ENCODE measurements at regions not wholly inside any gene's neighbourhood (a gene's known extent, or its start where the extent isn't known, plus 50 kb on each side); places are given as distances from the start of the nearest gene placed in this dataset.

DNA sequence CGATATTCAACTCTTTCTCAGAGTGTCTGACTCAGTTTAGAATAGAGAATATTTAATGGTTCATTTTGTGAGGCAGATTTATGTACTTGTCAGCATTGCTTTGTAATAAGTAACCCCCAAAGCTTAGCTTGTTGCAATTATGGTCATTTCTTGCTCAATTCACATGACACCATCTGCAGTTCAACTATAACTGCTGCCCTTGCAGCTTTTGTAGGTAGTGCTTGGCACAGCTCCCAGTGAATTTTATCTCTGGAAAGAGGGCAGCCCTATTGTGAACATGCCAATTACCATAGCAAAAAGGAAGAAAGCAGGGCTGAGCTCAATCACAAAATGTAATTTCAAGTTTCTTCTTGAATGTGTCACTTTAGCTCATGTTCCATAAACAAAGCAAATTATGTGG, 1587.7 kb upstream of the ACO1 start:
- TF ChIP-seq POLR2A (IDR thresholded peaks at IDR 0.05; ENCODE audit: low read length), result no peak
- no peak for TF ChIP-seq GATA1 (IDR thresholded peaks at IDR 0.05; ENCODE audit: low read depth, low read length)
- DNase-seq, result no peak

DNA sequence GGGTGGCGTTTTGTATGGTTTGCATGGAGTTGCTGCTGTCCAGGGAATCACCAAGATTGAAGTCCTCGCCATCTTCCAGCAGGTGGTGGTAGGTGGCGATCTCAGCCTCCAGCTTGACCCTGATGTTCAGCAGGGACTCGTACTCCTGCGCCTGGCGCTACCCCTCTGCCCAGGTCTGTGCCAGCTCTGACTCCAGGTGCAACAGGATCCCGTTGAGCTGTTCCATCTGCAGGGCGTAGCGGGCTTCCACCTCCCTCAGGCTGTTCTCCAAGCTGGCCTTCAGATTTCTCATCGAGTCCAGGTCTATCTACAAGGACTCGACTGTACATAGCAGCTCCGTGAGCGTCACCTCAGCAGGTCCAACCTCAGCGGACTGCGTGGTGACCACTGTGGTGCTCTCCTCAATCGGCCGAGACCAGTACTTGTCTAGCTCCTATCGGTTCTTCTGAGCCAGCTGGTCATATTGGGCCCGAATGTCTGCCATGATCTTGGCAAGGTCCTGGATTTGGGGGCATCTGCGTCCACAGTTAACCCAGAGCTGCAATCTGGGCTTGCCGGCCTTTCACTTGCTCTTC, 1584.8 kb upstream of the ACO1 start:
- TF ChIP-seq POLR2A (IDR thresholded peaks at IDR 0.05; ENCODE audit: low read length) (no peak), GATA1 (IDR thresholded peaks at IDR 0.05; ENCODE audit: low read depth, low read length) (no peak)
- DNase-seq, result no peak

DNA sequence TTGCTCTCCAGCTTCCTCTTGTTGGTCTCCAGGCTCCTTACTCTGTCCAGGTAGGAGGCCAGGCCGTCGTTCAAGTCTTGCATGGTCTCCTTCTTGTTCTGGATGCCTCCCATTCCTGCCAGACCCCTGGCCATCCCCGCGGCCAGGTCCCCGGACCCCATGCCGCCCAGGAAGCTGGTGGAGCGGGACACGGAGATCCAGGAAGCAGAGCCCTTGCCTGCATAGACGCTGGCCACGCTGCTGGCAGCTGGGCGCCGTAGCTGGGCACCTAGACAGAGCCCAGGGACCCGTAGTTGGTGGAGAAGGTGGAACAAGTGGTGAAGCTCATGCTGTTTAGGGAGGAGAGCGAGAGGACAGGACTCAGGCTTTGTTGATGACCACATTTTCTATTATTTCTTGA, 1584.0 kb upstream of the ACO1 start:
- TF ChIP-seq POLR2A (IDR thresholded peaks at IDR 0.05; ENCODE audit: low read length) (no peak), GATA1 (IDR thresholded peaks at IDR 0.05; ENCODE audit: low read depth, low read length) (no peak)
- DNase-seq, result no peak

DNA sequence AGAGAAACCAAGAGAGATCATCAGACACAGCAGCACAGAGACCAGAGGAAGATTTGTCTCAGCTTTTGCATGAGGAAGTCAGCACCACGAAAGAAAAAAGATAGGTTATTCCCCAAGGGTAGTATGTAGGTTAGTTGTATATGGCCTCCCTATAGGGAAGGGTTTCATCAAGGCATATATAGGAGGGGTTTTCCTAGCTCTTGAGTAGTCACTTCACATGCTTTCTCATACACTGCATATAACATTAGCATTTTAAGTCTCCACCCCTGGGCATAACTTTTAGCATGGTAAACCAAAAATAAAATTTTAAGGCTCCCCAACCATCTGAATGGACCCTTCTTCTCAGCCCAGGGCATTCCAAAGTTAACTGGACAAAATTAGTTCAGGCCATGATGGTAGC, 1571.6 kb upstream of the ACO1 start:
- TF ChIP-seq POLR2A (IDR thresholded peaks at IDR 0.05; ENCODE audit: low read length) (no peak), GATA1 (IDR thresholded peaks at IDR 0.05; ENCODE audit: low read depth, low read length) (no peak)
- no peak for DNase-seq

DNA sequence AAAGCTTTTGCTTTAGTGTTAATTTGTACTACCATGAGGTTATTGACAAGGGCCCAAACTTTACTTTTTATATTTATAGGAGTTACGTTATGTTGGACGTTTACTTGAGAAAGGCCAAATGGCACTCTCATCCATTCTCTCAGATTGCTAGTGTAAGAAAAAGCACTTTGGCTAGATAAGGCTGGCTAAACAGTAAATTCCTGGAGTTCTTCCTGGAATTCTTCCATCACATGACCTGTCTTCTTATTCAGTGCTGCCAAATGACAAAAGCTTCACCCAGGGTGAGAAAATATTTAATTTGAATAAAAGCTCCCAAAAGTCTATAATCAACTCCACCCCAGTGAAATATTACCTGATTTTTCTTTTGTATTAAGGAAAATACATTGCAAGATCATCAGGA, 1568.9 kb upstream of the ACO1 start:
- DNase-seq, result no peak
- TF ChIP-seq POLR2A (IDR thresholded peaks at IDR 0.05; ENCODE audit: low read length), result no peak
- no peak for TF ChIP-seq GATA1 (IDR thresholded peaks at IDR 0.05; ENCODE audit: low read depth, low read length)

DNA sequence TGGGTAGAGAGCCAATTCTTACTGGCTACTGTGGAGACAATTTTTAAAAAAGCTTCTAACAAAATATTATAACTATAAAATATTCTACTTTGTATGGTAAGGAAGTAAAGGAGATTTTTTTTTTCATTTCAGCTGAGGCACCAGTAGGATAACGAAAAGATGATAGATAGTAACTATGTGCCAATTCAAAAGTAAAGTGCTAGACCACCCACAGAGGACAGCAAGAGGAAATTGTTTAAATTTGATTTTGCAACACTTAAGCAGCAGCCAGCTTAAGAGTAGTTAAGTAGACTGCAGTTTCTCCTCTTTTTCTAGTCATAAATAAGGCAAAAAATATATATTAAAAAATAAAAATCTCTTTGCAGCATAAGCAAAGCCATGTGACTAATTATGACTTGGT, 1539.3 kb upstream of the ACO1 start:
- TF ChIP-seq GATA1 (IDR thresholded peaks at IDR 0.05; ENCODE audit: low read depth, low read length), result no peak
- TF ChIP-seq POLR2A (IDR thresholded peaks at IDR 0.05; ENCODE audit: low read length), result no peak
- no peak for DNase-seq

DNA sequence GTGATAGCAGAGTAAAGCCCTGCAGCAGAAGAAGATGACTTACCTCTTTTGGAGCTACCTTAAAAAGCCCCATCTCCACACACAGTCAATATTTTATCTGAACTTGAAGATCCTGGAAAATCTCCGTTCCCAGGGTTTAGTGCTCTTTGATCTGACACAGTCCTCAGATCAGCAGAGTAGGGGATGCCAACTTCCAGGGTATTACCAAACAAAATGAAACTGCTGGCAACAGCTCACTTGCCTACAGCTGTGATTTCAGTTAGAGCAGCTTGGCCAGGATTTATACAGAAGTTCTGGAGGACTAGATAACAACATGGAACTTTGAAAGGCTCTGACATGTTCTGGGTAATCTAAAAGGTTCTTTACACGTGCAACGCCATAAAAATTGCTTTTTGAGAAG, 1537.8 kb upstream of the ACO1 start:
- TF ChIP-seq GATA1 (IDR thresholded peaks at IDR 0.05; ENCODE audit: low read depth, low read length) (no peak), POLR2A (IDR thresholded peaks at IDR 0.05; ENCODE audit: low read length) (no peak)
- DNase-seq, result no peak

DNA sequence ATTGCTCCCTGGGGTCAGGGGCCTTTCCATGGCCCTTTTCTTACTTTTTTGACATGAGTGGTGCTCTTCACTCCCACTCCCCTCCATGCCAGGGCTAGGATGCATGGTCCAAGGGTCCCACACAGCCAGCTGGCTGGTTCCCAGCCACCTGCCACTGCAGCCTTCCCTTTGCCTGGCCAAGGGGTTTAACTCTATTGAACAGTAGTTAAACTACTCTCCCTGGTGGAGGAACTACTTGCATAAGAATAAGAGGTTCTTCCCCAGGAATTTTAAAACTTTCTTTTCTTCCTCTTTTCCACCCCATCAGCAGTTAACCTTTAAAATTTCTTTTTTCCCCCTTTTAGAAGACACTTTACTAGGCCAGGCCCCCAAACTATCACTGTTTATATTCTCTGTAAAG, 1532.8 kb upstream of the ACO1 start:
- no peak for TF ChIP-seq GATA1 (IDR thresholded peaks at IDR 0.05; ENCODE audit: low read depth, low read length)
- no peak for DNase-seq

DNA sequence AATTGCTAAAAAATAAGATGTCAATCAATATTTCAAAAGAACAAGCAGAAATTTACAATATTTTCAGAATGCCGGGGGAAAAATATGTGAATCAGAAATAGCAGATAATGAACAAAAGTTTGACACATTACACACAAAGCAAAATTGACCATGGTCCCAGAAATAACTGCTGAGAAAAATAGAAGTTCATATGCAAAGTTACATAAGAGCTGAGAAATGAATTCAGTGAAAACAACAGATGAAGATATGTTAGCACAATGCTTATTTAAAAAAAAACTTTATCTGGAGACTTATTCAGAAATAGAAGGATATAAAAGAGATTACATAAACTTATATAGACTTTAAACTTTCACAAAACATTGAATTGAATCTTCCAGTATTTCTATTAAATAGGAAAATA, 1483.7 kb upstream of the ACO1 start:
- DNase-seq, result no peak
- TF ChIP-seq POLR2A (IDR thresholded peaks at IDR 0.05; ENCODE audit: low read length) (no peak), GATA1 (IDR thresholded peaks at IDR 0.05; ENCODE audit: low read depth, low read length) (no peak)

DNA sequence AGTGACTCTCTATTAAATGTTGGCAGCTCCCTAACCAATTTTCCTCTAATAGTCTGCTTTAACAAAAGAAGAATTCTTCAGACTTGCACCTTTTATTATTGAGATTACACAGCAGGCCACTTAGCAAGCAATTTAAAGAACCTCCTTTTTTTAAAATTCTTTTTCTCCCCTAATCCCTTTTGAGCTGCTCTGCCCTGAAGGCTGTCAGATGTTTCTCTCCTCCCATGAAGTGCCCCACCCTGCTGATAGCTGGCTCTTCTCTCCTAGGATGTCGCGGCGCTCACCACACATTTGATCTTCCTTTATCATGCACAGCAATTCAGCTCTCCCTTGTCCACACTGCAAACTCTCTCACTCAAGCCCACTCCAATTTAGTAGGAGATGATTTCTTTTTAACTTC, 1471.1 kb upstream of the ACO1 start:
- TF ChIP-seq POLR2A (IDR thresholded peaks at IDR 0.05; ENCODE audit: low read length), result no peak
- TF ChIP-seq GATA1 (IDR thresholded peaks at IDR 0.05; ENCODE audit: low read depth, low read length), result no peak
- no peak for DNase-seq

DNA sequence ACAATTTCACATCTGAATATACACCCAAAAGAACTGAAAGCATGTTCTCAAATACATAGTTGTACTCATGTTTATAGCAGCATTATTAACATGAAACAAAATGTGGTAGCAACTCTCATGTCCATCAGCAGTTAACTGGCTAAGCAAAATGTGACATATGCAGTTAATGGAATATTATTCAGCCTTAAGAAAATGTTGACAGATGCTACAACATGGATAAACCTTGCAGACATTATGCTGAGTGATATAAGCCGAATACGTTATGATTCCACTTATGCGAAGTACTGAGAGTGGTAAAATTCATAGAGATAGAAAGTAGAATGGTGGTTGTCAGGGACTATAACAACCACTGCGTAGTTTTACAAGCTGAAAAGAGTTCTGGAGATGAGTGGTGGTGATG, 1469.0 kb upstream of the ACO1 start:
- no peak for DNase-seq

DNA sequence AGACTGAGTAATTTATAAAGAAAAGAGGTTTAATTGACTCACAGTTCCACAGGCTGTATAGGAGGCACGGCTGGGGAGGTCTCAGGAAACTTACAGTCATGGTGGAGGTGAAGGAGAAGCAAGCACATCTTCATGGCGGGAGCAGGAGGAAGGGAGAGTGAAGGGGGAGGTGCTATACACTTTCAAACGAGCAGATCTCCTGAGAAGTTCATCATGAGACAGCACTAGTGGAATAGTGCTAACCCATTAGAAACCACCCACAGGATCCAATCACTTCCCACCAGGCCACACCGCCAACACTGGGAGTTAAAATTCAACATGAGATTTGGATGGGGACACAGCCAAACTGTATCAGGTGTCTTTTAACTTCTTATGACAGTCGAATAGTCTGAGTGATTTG, 1459.3 kb upstream of the ACO1 start:
- DNase-seq, result no peak
- TF ChIP-seq POLR2A (IDR thresholded peaks at IDR 0.05; ENCODE audit: low read length), result no peak
- TF ChIP-seq GATA1 (IDR thresholded peaks at IDR 0.05; ENCODE audit: low read depth, low read length), result no peak

More for the DNA sequence above, 1469.0 kb upstream of the ACO1 start:
- TF ChIP-seq GATA1 (IDR thresholded peaks at IDR 0.05; ENCODE audit: low read depth, low read length) (no peak), POLR2A (IDR thresholded peaks at IDR 0.05; ENCODE audit: low read length) (no peak)

DNA sequence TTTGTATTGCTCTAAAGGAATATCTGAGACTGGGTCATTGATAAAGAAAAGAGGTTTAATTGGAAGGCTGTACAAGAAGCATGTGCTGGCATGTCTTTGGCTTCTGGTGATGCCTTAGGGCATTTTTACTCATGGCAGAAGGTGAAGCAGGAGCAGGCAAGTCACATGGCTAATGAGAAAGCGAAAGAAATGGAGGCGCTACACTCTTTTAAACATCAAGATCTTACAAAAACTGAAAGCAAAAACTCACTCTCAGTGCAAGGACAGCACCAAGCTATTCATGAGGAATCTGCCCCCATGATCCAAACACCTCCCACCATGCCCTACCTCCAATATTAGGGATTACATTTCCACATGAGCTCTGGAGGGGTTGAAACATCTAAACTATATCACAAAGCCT, 1458.8 kb upstream of the ACO1 start:
- DNase-seq, result no peak
- TF ChIP-seq GATA1 (IDR thresholded peaks at IDR 0.05; ENCODE audit: low read depth, low read length) (no peak), POLR2A (IDR thresholded peaks at IDR 0.05; ENCODE audit: low read length) (no peak)

DNA sequence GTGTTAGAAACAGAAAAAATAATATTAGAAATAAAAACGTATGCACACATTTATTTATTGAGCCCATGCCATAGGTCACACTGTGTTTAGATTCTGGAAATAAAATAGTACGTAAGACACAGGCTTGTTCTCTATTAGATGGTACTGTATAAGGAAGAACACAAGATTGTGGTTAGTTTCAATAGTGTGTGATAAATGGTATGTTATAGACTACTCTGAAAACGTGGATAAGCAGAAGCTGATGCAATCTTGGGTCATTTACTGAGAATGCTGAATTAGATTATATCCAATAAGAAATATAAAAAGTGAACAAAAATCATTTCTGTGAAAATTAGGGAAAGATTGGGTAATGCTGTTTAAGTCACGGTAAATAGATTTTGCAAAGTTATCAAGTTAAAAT, 1456.4 kb upstream of the ACO1 start:
- no peak for DNase-seq
- TF ChIP-seq POLR2A (IDR thresholded peaks at IDR 0.05; ENCODE audit: low read length) (no peak), GATA1 (IDR thresholded peaks at IDR 0.05; ENCODE audit: low read depth, low read length) (no peak)

DNA sequence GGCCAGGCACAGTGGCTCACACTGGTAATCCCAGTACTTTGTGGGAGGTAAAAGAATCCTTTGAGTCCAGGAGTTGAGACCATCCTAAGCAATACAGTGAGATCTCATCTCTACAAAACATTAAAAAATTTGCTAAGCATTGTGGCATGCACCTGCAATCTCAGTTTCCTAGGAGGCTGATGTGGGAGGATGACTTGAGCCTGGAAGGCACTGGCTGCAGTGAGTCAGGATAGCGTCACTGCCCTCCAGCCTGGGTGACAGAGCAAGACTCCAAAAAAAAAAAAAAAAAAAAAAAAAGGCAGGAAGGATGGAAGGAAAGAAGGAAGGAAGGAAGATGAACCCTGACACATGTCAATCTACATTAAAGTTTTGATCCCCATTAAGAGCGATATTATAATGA, 1452.2 kb upstream of the ACO1 start:
- no peak for DNase-seq
- no peak for TF ChIP-seq GATA1 (IDR thresholded peaks at IDR 0.05; ENCODE audit: low read depth, low read length)
- no peak for TF ChIP-seq POLR2A (IDR thresholded peaks at IDR 0.05; ENCODE audit: low read length)

DNA sequence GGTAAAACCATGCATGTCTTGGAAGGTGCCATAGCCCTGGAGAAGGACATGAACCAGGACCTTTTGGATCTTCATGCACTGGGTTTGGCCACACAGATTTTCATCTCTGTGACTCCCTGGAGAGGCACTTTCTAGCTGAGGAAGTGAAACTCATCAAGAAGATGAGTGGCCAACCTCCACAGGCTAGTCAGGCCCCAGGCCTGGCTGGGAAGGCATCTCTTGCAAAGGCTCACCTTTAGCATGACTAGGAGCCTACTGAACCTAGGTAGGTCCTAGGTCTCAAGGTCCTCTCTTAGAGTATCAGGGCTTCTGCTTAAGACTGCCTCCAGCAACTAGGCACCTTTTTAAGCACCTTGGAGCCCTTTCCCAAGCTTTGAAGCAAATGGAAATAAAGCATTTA, 1448.7 kb upstream of the ACO1 start:
- TF ChIP-seq POLR2A (IDR thresholded peaks at IDR 0.05; ENCODE audit: low read length), result no peak
- no peak for TF ChIP-seq GATA1 (IDR thresholded peaks at IDR 0.05; ENCODE audit: low read depth, low read length)
- no peak for DNase-seq

Measured in erythroblast (primary cell).